ENCODE measurements at regions not wholly inside any gene's neighbourhood (a gene's known extent, or its start where the extent isn't known, plus 50 kb on each side); places are given as distances from the start of the nearest gene placed in this dataset. TPM values are rescaled to one million over a fixed set of nuclear protein-coding genes. Genes with fewer than 3 reads are reported as not detected.
"Not testable (repeated sequence)": the region's sequence is repeated elsewhere in the genome, so short reads cannot be mapped to it uniquely, and the experiment has no call there.

DNA sequence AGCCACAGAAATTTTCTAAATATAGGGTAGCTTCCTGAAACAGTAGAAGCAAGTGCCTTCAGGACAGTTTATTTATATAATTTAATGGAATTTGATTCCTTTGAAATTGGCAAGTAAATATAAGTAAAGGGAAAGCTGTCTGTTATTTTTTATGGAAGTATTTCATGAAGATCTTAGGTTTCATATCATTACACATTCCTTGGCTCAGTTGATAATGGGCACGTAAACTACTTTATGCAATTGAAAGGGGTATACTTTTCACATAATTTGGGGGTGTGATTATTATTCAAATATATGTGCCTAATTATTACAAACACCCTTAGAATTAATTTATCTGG, 71.1 kb upstream of the RAP1B start:
- Histone ChIP-seq H3K4me2 (ENCODE audit: low read length) (peak overlapping the region; percentile 55), H3K36me3 (ENCODE audit: insufficient read depth, low read length) (no peaks in the 10 kb centered on the region), H3K4me3 (ENCODE audit: low read length) (peak overlapping the region; percentile 51), H3K9me3 (replicated peaks; ENCODE audit: low read length) (no peaks in the 10 kb centered on the region), H3K27me3 (ENCODE audit: control insufficient read depth, insufficient read depth, low read length) (no peaks in the 10 kb centered on the region), H3K9ac (ENCODE audit: low read depth, low read length) (no peak overlapping the region), H3K4me1 (ENCODE audit: control insufficient read depth, insufficient read depth, low read length) (peaks cover 7% of the 10 kb centered on the region)

- H3K4me1 ChIP-seq (ENCODE audit: control insufficient read depth, insufficient read depth, low read length); H3K4me3 ChIP-seq (ENCODE audit: low read length); H3K27me3 ChIP-seq (ENCODE audit: control insufficient read depth, insufficient read depth, low read length); H3K4me2 ChIP-seq (ENCODE audit: low read length); H3K9me3 ChIP-seq (replicated peaks; ENCODE audit: low read length); H3K9ac ChIP-seq (ENCODE audit: low read depth, low read length); H3K36me3 ChIP-seq (ENCODE audit: insufficient read depth, low read length): not testable (repeated sequence)
These were observed 69.9 kb upstream of the RAP1B start for GRCh38 chr12:68540768-68541167.

DNA sequence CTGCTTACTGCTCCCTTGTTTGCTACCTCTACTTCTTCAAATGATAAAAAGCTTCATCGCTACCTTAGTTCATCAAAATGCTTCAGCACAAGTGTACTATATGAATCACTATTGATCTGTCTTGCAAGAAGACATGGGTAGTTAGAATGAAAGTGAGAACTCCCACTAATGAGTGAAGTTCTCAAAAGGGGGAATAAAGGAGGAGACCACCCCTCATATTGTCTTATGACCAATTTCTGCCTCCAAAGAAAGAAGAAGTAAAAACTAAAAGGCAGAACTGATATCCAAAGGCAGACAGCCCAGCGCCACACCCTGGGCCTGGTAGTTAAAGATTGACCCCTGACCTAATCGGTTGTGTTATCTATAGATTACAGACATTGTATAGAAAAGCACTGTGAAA, 63.4 kb upstream of the RAP1B start:
- H3K4me1 ChIP-seq (ENCODE audit: control insufficient read depth, insufficient read depth, low read length); H3K27me3 ChIP-seq (ENCODE audit: control insufficient read depth, insufficient read depth, low read length); H3K9ac ChIP-seq (ENCODE audit: low read depth, low read length); H3K4me2 ChIP-seq (ENCODE audit: low read length); H3K36me3 ChIP-seq (ENCODE audit: insufficient read depth, low read length); H3K9me3 ChIP-seq (replicated peaks; ENCODE audit: low read length); H3K4me3 ChIP-seq (ENCODE audit: low read length): not testable (repeated sequence)

DNA sequence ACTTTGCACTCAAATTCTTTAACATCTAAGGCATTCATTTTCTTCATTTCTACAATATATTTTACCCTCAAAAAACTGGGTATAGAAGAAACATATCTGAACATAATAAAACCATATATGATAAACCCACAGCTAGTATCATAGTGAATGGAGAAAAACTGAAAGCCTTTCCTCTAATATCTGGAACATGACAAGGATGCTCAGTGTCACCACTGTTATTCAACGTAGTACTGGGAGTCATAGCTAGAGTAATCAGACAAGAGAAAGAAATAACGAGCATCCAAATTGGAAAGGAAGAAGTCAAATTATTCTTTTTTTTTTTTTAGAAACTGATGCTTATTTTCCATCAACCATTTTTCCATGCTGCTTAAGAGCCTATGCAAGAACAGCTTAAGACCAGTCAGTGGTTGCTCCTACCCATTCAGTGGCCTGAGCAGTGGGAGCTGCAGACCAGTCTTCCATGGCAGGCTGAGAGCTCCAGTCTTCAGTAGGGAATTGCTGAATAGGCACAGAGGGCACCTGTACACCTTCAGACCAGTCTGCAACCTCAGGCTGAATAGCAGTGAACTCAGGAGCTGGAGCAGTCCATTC, 58.0 kb upstream of the RAP1B start:
- not testable (repeated sequence) for H3K4me1 ChIP-seq (ENCODE audit: control insufficient read depth, insufficient read depth, low read length); H3K9me3 ChIP-seq (replicated peaks; ENCODE audit: low read length); H3K4me2 ChIP-seq (ENCODE audit: low read length); H3K36me3 ChIP-seq (ENCODE audit: insufficient read depth, low read length); H3K4me3 ChIP-seq (ENCODE audit: low read length); H3K9ac ChIP-seq (ENCODE audit: low read depth, low read length); H3K27me3 ChIP-seq (ENCODE audit: control insufficient read depth, insufficient read depth, low read length)

DNA sequence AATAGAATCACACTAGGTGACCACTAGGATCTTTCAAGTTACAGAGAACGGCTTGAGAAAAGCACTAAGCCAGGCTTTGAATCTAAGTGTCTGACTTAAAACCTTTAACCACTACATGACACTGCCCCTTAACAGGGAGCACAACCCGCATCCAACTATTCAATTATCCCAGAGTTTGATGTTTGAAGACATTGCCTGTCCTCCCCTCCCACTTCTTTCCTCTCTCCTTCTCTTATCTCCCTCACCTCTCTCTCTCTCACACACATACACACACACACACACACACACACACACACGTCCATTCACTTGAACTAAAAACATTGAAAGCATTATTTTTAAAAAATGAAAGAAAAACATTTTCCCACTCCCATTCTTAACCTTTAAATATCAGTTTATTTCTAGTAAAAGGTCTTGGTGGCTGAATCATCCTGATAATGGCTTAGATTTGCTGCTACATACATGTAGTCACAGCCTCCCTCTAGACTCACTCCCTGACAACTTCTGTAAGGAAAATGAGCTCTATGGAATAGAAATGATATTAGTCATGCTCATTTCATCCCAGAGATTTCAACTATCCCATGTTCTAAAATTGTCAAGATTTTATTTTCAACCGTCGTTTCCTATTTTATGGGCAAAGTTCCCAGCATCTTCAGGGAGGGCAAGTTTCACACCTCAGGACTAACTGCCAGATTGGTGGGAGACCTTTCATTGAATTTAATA, 53.5 kb upstream of the RAP1B start:
- H3K4me2 ChIP-seq (ENCODE audit: low read length), result peak overlapping the region; percentile 58
- H3K9ac ChIP-seq (ENCODE audit: low read depth, low read length), result peak overlapping the region; percentile 17
- no peaks in the 10 kb centered on the region for H3K36me3 ChIP-seq (ENCODE audit: insufficient read depth, low read length)
- H3K4me3 ChIP-seq (ENCODE audit: low read length), result no peak overlapping the region
- peaks cover 16% of the 10 kb centered on the region for H3K4me1 ChIP-seq (ENCODE audit: control insufficient read depth, insufficient read depth, low read length)
- H3K27me3 ChIP-seq (ENCODE audit: control insufficient read depth, insufficient read depth, low read length), result no peaks in the 10 kb centered on the region
- no peaks in the 10 kb centered on the region for H3K9me3 ChIP-seq (replicated peaks; ENCODE audit: low read length)

DNA sequence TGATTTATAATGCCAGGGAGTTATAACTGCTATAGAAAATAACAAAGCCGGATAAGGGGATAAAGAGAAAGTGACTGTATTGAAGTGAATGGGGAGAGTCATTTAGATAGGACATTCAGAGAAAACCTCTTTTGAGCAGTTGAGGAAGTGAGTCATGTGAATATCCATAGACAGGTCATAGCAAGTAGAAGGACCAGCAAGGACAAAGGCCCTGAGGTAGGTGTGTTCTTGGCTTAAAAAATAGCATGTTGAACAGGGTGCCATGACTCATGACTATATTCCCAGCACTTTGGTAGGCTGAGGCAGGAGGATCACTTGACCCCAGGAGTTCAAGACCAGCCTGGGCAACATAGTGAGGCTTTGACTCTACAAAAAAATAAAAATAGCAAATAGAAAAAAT, 51.5 kb upstream of the RAP1B start:
- no peak overlapping the region for H3K4me2 ChIP-seq (ENCODE audit: low read length)
- H3K36me3 ChIP-seq (ENCODE audit: insufficient read depth, low read length), result no peaks in the 10 kb centered on the region
- H3K4me1 ChIP-seq (ENCODE audit: control insufficient read depth, insufficient read depth, low read length), result peaks cover 16% of the 10 kb centered on the region
- H3K27me3 ChIP-seq (ENCODE audit: control insufficient read depth, insufficient read depth, low read length), result no peaks in the 10 kb centered on the region
- no peaks in the 10 kb centered on the region for H3K9me3 ChIP-seq (replicated peaks; ENCODE audit: low read length)
- H3K4me3 ChIP-seq (ENCODE audit: low read length), result no peak overlapping the region
- no peak overlapping the region for H3K9ac ChIP-seq (ENCODE audit: low read depth, low read length)

DNA sequence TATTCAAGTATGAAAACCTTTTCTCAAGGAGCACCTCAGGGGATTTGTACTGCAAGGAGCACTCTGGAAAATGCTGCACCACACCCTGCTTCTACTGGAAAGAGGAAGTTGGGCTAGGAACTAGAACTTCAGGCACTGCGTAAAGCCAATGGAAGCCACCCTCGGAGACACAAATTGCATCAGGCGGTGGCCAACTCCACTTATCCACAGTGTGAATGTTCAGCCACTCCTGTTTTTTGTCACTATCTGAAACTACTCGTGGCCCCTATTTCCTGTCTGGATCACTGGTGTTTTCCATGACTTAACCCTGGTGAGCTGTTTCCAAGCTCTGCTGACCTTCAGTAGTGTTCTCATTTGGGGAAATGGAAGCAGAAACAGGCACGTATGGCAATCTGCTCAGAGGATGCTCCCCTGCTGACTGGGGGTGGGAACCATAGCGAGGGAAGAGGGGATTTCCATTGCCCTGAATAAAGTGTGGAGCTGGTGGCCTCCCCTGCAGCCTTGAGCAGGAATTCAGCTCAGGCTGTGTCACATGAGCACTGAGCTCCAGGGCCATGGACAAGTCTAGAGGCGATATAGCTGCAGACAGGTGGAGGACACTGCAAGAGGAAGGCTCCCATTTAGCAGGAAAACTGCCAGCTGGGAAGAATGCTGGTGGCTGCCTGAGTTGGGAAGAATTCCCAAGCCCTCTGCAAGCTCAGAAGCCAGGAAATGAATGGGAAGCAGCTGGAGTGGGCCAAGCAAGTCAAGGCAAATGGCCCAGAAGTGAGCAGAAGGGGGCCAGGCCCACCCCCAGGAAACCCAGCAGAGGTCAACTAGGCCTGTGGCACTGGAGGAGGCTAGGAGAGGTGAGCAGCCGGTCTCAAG, 50.5 kb upstream of the RAP1B start:
- no peak overlapping the region for H3K4me3 ChIP-seq (ENCODE audit: low read length)
- H3K9ac ChIP-seq (ENCODE audit: low read depth, low read length), result no peak overlapping the region
- no peaks in the 10 kb centered on the region for H3K27me3 ChIP-seq (ENCODE audit: control insufficient read depth, insufficient read depth, low read length)
- H3K36me3 ChIP-seq (ENCODE audit: insufficient read depth, low read length), result no peaks in the 10 kb centered on the region
- no peak overlapping the region for H3K4me2 ChIP-seq (ENCODE audit: low read length)
- no peaks in the 10 kb centered on the region for H3K9me3 ChIP-seq (replicated peaks; ENCODE audit: low read length)
- H3K4me1 ChIP-seq (ENCODE audit: control insufficient read depth, insufficient read depth, low read length), result peaks cover 23% of the 10 kb centered on the region

GRCh38 chr12:68560851-68561422, 49.8 kb upstream of the RAP1B start:
- H3K4me2 ChIP-seq (ENCODE audit: low read length), result no peak overlapping the region
- H3K36me3 ChIP-seq (ENCODE audit: insufficient read depth, low read length), result no peaks in the 10 kb centered on the region
- no peak overlapping the region for H3K9ac ChIP-seq (ENCODE audit: low read depth, low read length)
- no peak overlapping the region for H3K4me3 ChIP-seq (ENCODE audit: low read length)
- peaks cover 27% of the 10 kb centered on the region for H3K4me1 ChIP-seq (ENCODE audit: control insufficient read depth, insufficient read depth, low read length)
- H3K27me3 ChIP-seq (ENCODE audit: control insufficient read depth, insufficient read depth, low read length), result no peaks in the 10 kb centered on the region
- H3K9me3 ChIP-seq (replicated peaks; ENCODE audit: low read length), result no peaks in the 10 kb centered on the region

Small RNA genes in the stretch of these regions (small RNA-seq; reads per million reads assigned to genes)
- not detected for gene AC008033.2

All from skeletal muscle satellite cell (primary cell).